ENCODE measurements at regions not wholly inside any gene's neighbourhood (a gene's known extent, or its start where the extent isn't known, plus 50 kb on each side); places are given as distances from the start of the nearest gene placed in this dataset.
"Not testable (repeated sequence)": the region's sequence is repeated elsewhere in the genome, so short reads cannot be mapped to it uniquely, and the experiment has no call there.

- H3K79me2 ChIP-seq (ENCODE audit: low read length), result no peaks in the 10 kb centered on the region
- TF ChIP-seq CTCF (IDR thresholded peaks at IDR 0.05; ENCODE audit: low read length) (no peak), EZH2 (optimal IDR thresholded peaks at IDR 0.05; ENCODE audit: low read depth, low read length) (no peak), EZH2phosphoT487 (IDR thresholded peaks at IDR 0.05; ENCODE audit: low read length) (no peak)
- no peak overlapping the region for H3K4me3 ChIP-seq (ENCODE audit: low read length)
- no peak overlapping the region for H3K4me2 ChIP-seq (ENCODE audit: low read depth, low read length)
- no peaks in the 10 kb centered on the region for H4K20me1 ChIP-seq (ENCODE audit: insufficient read depth, low read length)
- no peaks in the 10 kb centered on the region for H3K4me1 ChIP-seq (ENCODE audit: low read length)
- no peaks in the 10 kb centered on the region for H3K9me2 ChIP-seq (replicated peaks; ENCODE audit: insufficient read depth, low read length)
- DNase-seq, result no peak
- H3K36me3 ChIP-seq (replicated peaks; ENCODE audit: insufficient read depth, low read length), result no peaks in the 10 kb centered on the region
- H3K9me3 ChIP-seq (replicated peaks; ENCODE audit: insufficient read depth, low read length), result no peaks in the 10 kb centered on the region
- H3K27ac ChIP-seq (ENCODE audit: low read length), result no peak overlapping the region
- no peak overlapping the region for H2AFZ ChIP-seq (ENCODE audit: low read length)
- no peaks in the 10 kb centered on the region for H3K27me3 ChIP-seq (replicated peaks; ENCODE audit: insufficient read depth, low read length)
- no peaks in the 10 kb centered on the region for H3F3A ChIP-seq (ENCODE audit: insufficient read depth, low read length)
- no peak overlapping the region for H3K9ac ChIP-seq (ENCODE audit: low read length)
These were observed 961.7 kb upstream of the TMEFF2 start for GRCh38 chr2:193156480-193156879.

- Histone ChIP-seq H3K27ac (ENCODE audit: low read length) (no peak overlapping the region), H2AFZ (ENCODE audit: low read length) (no peak overlapping the region), H3K27me3 (replicated peaks; ENCODE audit: insufficient read depth, low read length) (no peaks in the 10 kb centered on the region), H3K79me2 (ENCODE audit: low read length) (no peaks in the 10 kb centered on the region), H3F3A (ENCODE audit: insufficient read depth, low read length) (no peaks in the 10 kb centered on the region), H3K9me3 (replicated peaks; ENCODE audit: insufficient read depth, low read length) (no peaks in the 10 kb centered on the region), H4K20me1 (ENCODE audit: insufficient read depth, low read length) (no peaks in the 10 kb centered on the region), H3K9me2 (replicated peaks; ENCODE audit: insufficient read depth, low read length) (no peaks in the 10 kb centered on the region), H3K9ac (ENCODE audit: low read length) (no peak overlapping the region), H3K36me3 (replicated peaks; ENCODE audit: insufficient read depth, low read length) (no peaks in the 10 kb centered on the region), H3K4me1 (ENCODE audit: low read length) (no peaks in the 10 kb centered on the region), H3K4me2 (ENCODE audit: low read depth, low read length) (no peak overlapping the region), H3K4me3 (ENCODE audit: low read length) (no peak overlapping the region)
- no peak for DNase-seq
- TF ChIP-seq CTCF (IDR thresholded peaks at IDR 0.05; ENCODE audit: low read length), result no peak
- TF ChIP-seq EZH2 (optimal IDR thresholded peaks at IDR 0.05; ENCODE audit: low read depth, low read length), result no peak
- no peak for TF ChIP-seq EZH2phosphoT487 (IDR thresholded peaks at IDR 0.05; ENCODE audit: low read length)
These were observed 959.3 kb upstream of the TMEFF2 start for GRCh38 chr2:193154076-193154475.

- no peaks in the 10 kb centered on the region for H3K36me3 ChIP-seq (replicated peaks; ENCODE audit: insufficient read depth, low read length)
- H3K4me3 ChIP-seq (ENCODE audit: low read length), result no peak overlapping the region
- no peak overlapping the region for H3K4me2 ChIP-seq (ENCODE audit: low read depth, low read length)
- H3F3A ChIP-seq (ENCODE audit: insufficient read depth, low read length), result no peaks in the 10 kb centered on the region
- H3K27me3 ChIP-seq (replicated peaks; ENCODE audit: insufficient read depth, low read length), result no peaks in the 10 kb centered on the region
- H3K9ac ChIP-seq (ENCODE audit: low read length), result no peak overlapping the region
- no peaks in the 10 kb centered on the region for H3K79me2 ChIP-seq (ENCODE audit: low read length)
- DNase-seq, result no peak
- H2AFZ ChIP-seq (ENCODE audit: low read length), result no peak overlapping the region
- no peaks in the 10 kb centered on the region for H3K9me2 ChIP-seq (replicated peaks; ENCODE audit: insufficient read depth, low read length)
- TF ChIP-seq CTCF (IDR thresholded peaks at IDR 0.05; ENCODE audit: low read length) (no peak), EZH2phosphoT487 (IDR thresholded peaks at IDR 0.05; ENCODE audit: low read length) (no peak), EZH2 (optimal IDR thresholded peaks at IDR 0.05; ENCODE audit: low read depth, low read length) (no peak)
- H4K20me1 ChIP-seq (ENCODE audit: insufficient read depth, low read length), result no peaks in the 10 kb centered on the region
- no peaks in the 10 kb centered on the region for H3K9me3 ChIP-seq (replicated peaks; ENCODE audit: insufficient read depth, low read length)
- no peak overlapping the region for H3K27ac ChIP-seq (ENCODE audit: low read length)
- H3K4me1 ChIP-seq (ENCODE audit: low read length), result no peaks in the 10 kb centered on the region
These were observed 958.8 kb upstream of the TMEFF2 start for GRCh38 chr2:193153576-193153975.

GRCh38 chr2:193142467-193142866 is 947.7 kb upstream of the TMEFF2 start:
- H3K79me2 ChIP-seq (ENCODE audit: low read length); H3K4me2 ChIP-seq (ENCODE audit: low read depth, low read length); H4K20me1 ChIP-seq (ENCODE audit: insufficient read depth, low read length); H3K27me3 ChIP-seq (replicated peaks; ENCODE audit: insufficient read depth, low read length); H3K9me2 ChIP-seq (replicated peaks; ENCODE audit: insufficient read depth, low read length); H3K36me3 ChIP-seq (replicated peaks; ENCODE audit: insufficient read depth, low read length); H3F3A ChIP-seq (ENCODE audit: insufficient read depth, low read length); H3K27ac ChIP-seq (ENCODE audit: low read length); H3K9ac ChIP-seq (ENCODE audit: low read length); H3K4me3 ChIP-seq (ENCODE audit: low read length); H3K9me3 ChIP-seq (replicated peaks; ENCODE audit: insufficient read depth, low read length); H2AFZ ChIP-seq (ENCODE audit: low read length); H3K4me1 ChIP-seq (ENCODE audit: low read length); DNase-seq: not testable (repeated sequence)
